ENCODE measurements at regions not wholly inside any gene's neighbourhood (a gene's known extent, or its start where the extent isn't known, plus 50 kb on each side); places are given as distances from the start of the nearest gene placed in this dataset.

- Histone ChIP-seq H3K4me1 (no peaks in the 10 kb centered on the region), H3K27me3 (no peaks in the 10 kb centered on the region), H3K36me3 (no peaks in the 10 kb centered on the region), H3K27ac (no peak overlapping the region), H3K4me3 (no peak overlapping the region), H3K9me3 (no peaks in the 10 kb centered on the region)
- WGBS = 74% methylated on average over 9 of the region's 9 CpGs
- TF ChIP-seq POLR2AphosphoS5 (IDR thresholded peaks at IDR 0.05) = no peak
- no peak for TF ChIP-seq CTCF (IDR thresholded peaks at IDR 0.05)
- no peak for TF ChIP-seq POLR2A (IDR thresholded peaks at IDR 0.05)
- no peak for TF ChIP-seq EP300 (IDR thresholded peaks at IDR 0.05)
- DNase-seq (ENCODE audit: low spot score in 2 of 2) = no peak
Observed at GRCh38 chr18:22699629-22700028, 233.5 kb upstream of the RBBP8 start.

- H3K4me3 ChIP-seq = no peak overlapping the region
- DNase-seq (ENCODE audit: low spot score in 2 of 2) = no peak
- H3K27me3 ChIP-seq = no peaks in the 10 kb centered on the region
- H3K27ac ChIP-seq = no peak overlapping the region
- H3K36me3 ChIP-seq = no peaks in the 10 kb centered on the region
- H3K9me3 ChIP-seq = no peaks in the 10 kb centered on the region
- 97% methylated on average over 1 of the region's 1 CpG for WGBS
- TF ChIP-seq POLR2A (IDR thresholded peaks at IDR 0.05) = no peak
- TF ChIP-seq POLR2AphosphoS5 (IDR thresholded peaks at IDR 0.05) = no peak
- no peaks in the 10 kb centered on the region for H3K4me1 ChIP-seq
Observed at GRCh38 chr18:22700920-22701319, 232.2 kb upstream of the RBBP8 start.

GRCh38 chr18:22701326-22701725 lies 231.8 kb upstream of the RBBP8 start:
- no peak overlapping the region for H3K27ac ChIP-seq
- H3K4me1 ChIP-seq = no peaks in the 10 kb centered on the region
- no peaks in the 10 kb centered on the region for H3K9me3 ChIP-seq
- H3K36me3 ChIP-seq = no peaks in the 10 kb centered on the region
- TF ChIP-seq EP300 (IDR thresholded peaks at IDR 0.05) (no peak), POLR2A (IDR thresholded peaks at IDR 0.05) (no peak), POLR2AphosphoS5 (IDR thresholded peaks at IDR 0.05) (no peak), CTCF (IDR thresholded peaks at IDR 0.05) (no peak)
- H3K4me3 ChIP-seq = no peak overlapping the region
- no peaks in the 10 kb centered on the region for H3K27me3 ChIP-seq
- 62% methylated on average over 6 of the region's 6 CpGs for WGBS
- no peak for DNase-seq (ENCODE audit: low spot score in 2 of 2)

- no peak overlapping the region for H3K4me3 ChIP-seq
- TF ChIP-seq EP300 (IDR thresholded peaks at IDR 0.05) (no peak), CTCF (IDR thresholded peaks at IDR 0.05) (no peak), POLR2A (IDR thresholded peaks at IDR 0.05) (no peak), POLR2AphosphoS5 (IDR thresholded peaks at IDR 0.05) (no peak)
- no peaks in the 10 kb centered on the region for H3K9me3 ChIP-seq
- H3K36me3 ChIP-seq = no peaks in the 10 kb centered on the region
- no peaks in the 10 kb centered on the region for H3K27me3 ChIP-seq
- WGBS = 77% methylated on average over 4 of the region's 4 CpGs
- H3K4me1 ChIP-seq = no peaks in the 10 kb centered on the region
- H3K27ac ChIP-seq = no peak overlapping the region
- no peak for DNase-seq (ENCODE audit: low spot score in 2 of 2)
Observed at GRCh38 chr18:22701795-22702194, 231.3 kb upstream of the RBBP8 start.

- no peak for DNase-seq (ENCODE audit: low spot score in 2 of 2)
- Histone ChIP-seq H3K27ac (no peak overlapping the region), H3K27me3 (no peaks in the 10 kb centered on the region), H3K36me3 (no peaks in the 10 kb centered on the region), H3K4me3 (no peak overlapping the region), H3K4me1 (no peaks in the 10 kb centered on the region), H3K9me3 (no peaks in the 10 kb centered on the region)
- WGBS = 86% methylated on average over 3 of the region's 3 CpGs
- TF ChIP-seq EP300 (IDR thresholded peaks at IDR 0.05) (no peak), CTCF (IDR thresholded peaks at IDR 0.05) (no peak), POLR2A (IDR thresholded peaks at IDR 0.05) (no peak), POLR2AphosphoS5 (IDR thresholded peaks at IDR 0.05) (no peak)
Observed at GRCh38 chr18:22702806-22703205, 230.3 kb upstream of the RBBP8 start.

GRCh38 chr18:22703883-22704585 lies 229.1 kb upstream of the RBBP8 start:
- no peak for DNase-seq (ENCODE audit: low spot score in 2 of 2)
- H3K27ac ChIP-seq = no peak overlapping the region
- TF ChIP-seq CTCF (IDR thresholded peaks at IDR 0.05) = peak; percentile 27 to 58
- TF ChIP-seq POLR2A (IDR thresholded peaks at IDR 0.05) = no peak
- H3K4me3 ChIP-seq = no peak overlapping the region
- WGBS = 54% methylated on average over 9 of the region's 9 CpGs
- no peaks in the 10 kb centered on the region for H3K36me3 ChIP-seq
- H3K4me1 ChIP-seq = no peaks in the 10 kb centered on the region
- no peaks in the 10 kb centered on the region for H3K9me3 ChIP-seq
- H3K27me3 ChIP-seq = no peaks in the 10 kb centered on the region

Measured in suprapubic skin (tissue), 4 donors.